HEK293 (cell line): ENCODE measurements at regions not wholly inside any gene's neighbourhood (a gene's known extent, or its start where the extent isn't known, plus 50 kb on each side); places are given as distances from the start of the nearest gene placed in this dataset.

Experiments
- KLF10 ChIP-seq: fragments of 450-650 bp; IDR thresholded peaks from 2 replicates; pipeline ENCODE4 v1.5.1; 2018; ENCODE audit warnings: missing biosample characterization, mild to moderate bottlenecking, missing genetic modification characterization
- SP3 ChIP-seq: fragments of 450-650 bp; formaldehyde crosslinking; IDR thresholded peaks from 2 replicates; pipeline ENCODE4 v1.5.1; 2016; ENCODE audit warnings: missing biosample characterization, missing genetic modification characterization
- ZFP3 ChIP-seq: fragments of 450-650 bp; formaldehyde crosslinking; IDR thresholded peaks from 2 replicates; pipeline ENCODE4 v1.5.1; 2016; ENCODE audit warnings: low read depth, missing biosample characterization, missing genetic modification characterization
- ZIC2 ChIP-seq: fragments of 450-650 bp; formaldehyde crosslinking; IDR thresholded peaks from 2 replicates; pipeline ENCODE4 v1.5.1; 2016; ENCODE audit warnings: missing biosample characterization, missing genetic modification characterization
- ZNF184 ChIP-seq: fragments of 450-650 bp; IDR thresholded peaks from 2 replicates; pipeline ENCODE4 v1.5.1; 2018; ENCODE audit warnings: missing biosample characterization, mild to moderate bottlenecking, missing genetic modification characterization
- ZNF785 ChIP-seq: fragments of 450-650 bp; formaldehyde crosslinking; IDR thresholded peaks from 2 replicates; pipeline ENCODE4 v1.5.1; 2016; ENCODE audit warnings: missing biosample characterization, missing genetic modification characterization

DNA sequence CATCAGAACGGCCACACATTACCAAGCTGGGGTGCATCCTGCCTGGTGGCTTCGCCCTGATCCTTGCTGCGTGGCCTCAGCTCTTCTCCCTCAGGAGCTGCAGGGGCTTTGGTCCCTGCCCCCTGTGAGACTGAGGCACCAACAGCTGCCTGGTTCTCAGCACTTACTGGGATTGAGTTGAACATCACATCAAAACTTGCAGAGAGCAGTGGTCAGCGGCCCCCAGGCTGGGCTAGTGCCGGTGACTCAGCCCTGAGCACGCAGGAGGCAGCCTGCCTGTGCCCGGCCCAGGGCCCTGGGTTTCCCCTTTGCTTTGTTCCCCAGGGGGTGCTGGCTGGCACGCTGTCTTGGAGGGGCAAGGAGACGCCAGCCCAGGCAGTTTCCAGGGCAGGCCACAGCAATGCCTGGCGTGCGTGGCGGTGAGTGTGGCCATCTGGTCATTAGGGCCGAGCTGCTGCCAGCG, 63.3 kb downstream of the DLL1 start:
- TF ChIP-seq ZNF785 (tag by site-specific recombination) (no peak), ZIC2 (no peak), SP3 (tag by site-specific recombination) (no peak), KLF10 (tag by site-specific recombination) (no peak), ZFP3 (no peak), ZNF184 (tag by site-specific recombination) (no peak)
